Activated naive CD8-positive, alpha-beta T cell treated with anti-CD3 and anti-CD28 coated beads, Interleukin-2, amount 10 ng/mL, durations not matched to agents 7 days and 5 days (primary cell): ENCODE measurements at regions not wholly inside any gene's neighbourhood (a gene's known extent, or its start where the extent isn't known, plus 50 kb on each side); places are given as distances from the start of the nearest gene placed in this dataset.
"Not testable (repeated sequence)": the region's sequence is repeated elsewhere in the genome, so short reads cannot be mapped to it uniquely, and the experiment has no call there.

Experiments
- ATAC-seq: fragments of 150-1000 bp; cut with Tn5 transposase; one replicate; pipeline ENCODE4 v1.10.0; 2021; ENCODE audit warnings: low read depth, moderate library complexity
- POLR2A ChIA-PET: fragments of 350-600 bp; sonication (Branson Sonifier 250); formaldehyde crosslinking; loops from one replicate; lab custom pipeline; 2021; ENCODE audit warnings: antibody characterized with exemption; lab: Charles Lee
- DNase-seq: peaks from one replicate; pipeline ENCODE4 v3.0.0; 2021
- H3K27ac Mint-ChIP-seq: one replicate; pipeline ENCODE4 v1.8.0; 2022; ENCODE audit warnings: mild to moderate bottlenecking, mixed read lengths
- H3K27me3 Mint-ChIP-seq: one replicate; pipeline ENCODE4 v1.8.0; 2022; ENCODE audit warnings: mild to moderate bottlenecking, moderate library complexity, mixed read lengths
- H3K36me3 Mint-ChIP-seq: one replicate; pipeline ENCODE4 v1.8.0; 2021; ENCODE audit warnings: mild to moderate bottlenecking, mixed read lengths
- H3K4me1 Mint-ChIP-seq: one replicate; pipeline ENCODE4 v1.8.0; 2021; ENCODE audit warnings: mixed read lengths
- H3K4me3 Mint-ChIP-seq: one replicate; pipeline ENCODE4 v1.8.0; 2022; ENCODE audit warnings: mild to moderate bottlenecking, moderate library complexity, mixed read lengths
- H3K9me3 Mint-ChIP-seq: one replicate; pipeline ENCODE4 v1.8.0; 2021; ENCODE audit warnings: mixed read lengths

- ATAC-seq = no peak
- H3K27me3 Mint-ChIP-seq = peaks cover 12% of the 10 kb centered on the region
- H3K4me1 Mint-ChIP-seq = peaks cover 4% of the 10 kb centered on the region
- POLR2A ChIA-PET = no interaction called here
- peaks cover 2% of the 10 kb centered on the region for H3K36me3 Mint-ChIP-seq
- no peaks in the 10 kb centered on the region for H3K9me3 Mint-ChIP-seq
- no peak overlapping the region for H3K4me3 Mint-ChIP-seq
- H3K27ac Mint-ChIP-seq = no peak overlapping the region
- DNase-seq = no peak
These were observed 73.4 kb downstream of the FGD2 start for GRCh38 chr6:37078814-37079213.

- H3K36me3 Mint-ChIP-seq = no peaks in the 10 kb centered on the region
- ATAC-seq = no peak
- no peak overlapping the region for H3K27ac Mint-ChIP-seq
- no peak overlapping the region for H3K4me3 Mint-ChIP-seq
- DNase-seq = no peak
- H3K27me3 Mint-ChIP-seq = peaks cover 12% of the 10 kb centered on the region
- POLR2A ChIA-PET = interaction anchor here (0.5 to 0.7 kb wide), 2 partner anchors 17 to 48 kb away, joined by 3 to 4 read pairs; no protein-coding TSS in a partner anchor
- no peaks in the 10 kb centered on the region for H3K9me3 Mint-ChIP-seq
- H3K4me1 Mint-ChIP-seq = peaks cover 4% of the 10 kb centered on the region
These were observed 75.7 kb downstream of the FGD2 start for GRCh38 chr6:37081042-37081607.

- H3K4me1 Mint-ChIP-seq = peaks cover 4% of the 10 kb centered on the region
- no peaks in the 10 kb centered on the region for H3K36me3 Mint-ChIP-seq
- no peak overlapping the region for H3K4me3 Mint-ChIP-seq
- DNase-seq = no peak
- POLR2A ChIA-PET = no interaction called here
- no peaks in the 10 kb centered on the region for H3K9me3 Mint-ChIP-seq
- no peak overlapping the region for H3K27ac Mint-ChIP-seq
- ATAC-seq = no peak
- H3K27me3 Mint-ChIP-seq = peaks cover 6% of the 10 kb centered on the region
These were observed 77.1 kb downstream of the FGD2 start for GRCh38 chr6:37082390-37083130.

- no peaks in the 10 kb centered on the region for H3K9me3 Mint-ChIP-seq
- POLR2A ChIA-PET = no interaction called here
- peaks cover 4% of the 10 kb centered on the region for H3K4me1 Mint-ChIP-seq
- H3K27me3 Mint-ChIP-seq = peaks cover 6% of the 10 kb centered on the region
- ATAC-seq (no peak), DNase-seq (no peak)
- H3K27ac Mint-ChIP-seq = no peak overlapping the region
- no peaks in the 10 kb centered on the region for H3K36me3 Mint-ChIP-seq
- no peak overlapping the region for H3K4me3 Mint-ChIP-seq
These were observed 78.0 kb downstream of the FGD2 start for GRCh38 chr6:37083243-37084138.

- DNase-seq, POLR2A ChIA-PET, H3K9me3 Mint-ChIP-seq, H3K4me1 Mint-ChIP-seq, ATAC-seq, H3K4me3 Mint-ChIP-seq, H3K27ac Mint-ChIP-seq, H3K27me3 Mint-ChIP-seq, H3K36me3 Mint-ChIP-seq: not testable (repeated sequence)
These were observed 79.2 kb downstream of the FGD2 start for GRCh38 chr6:37084665-37085064.

- Mint-ChIP-seq H3K4me1 (peaks cover 4% of the 10 kb centered on the region), H3K4me3 (no peak overlapping the region), H3K9me3 (no peaks in the 10 kb centered on the region), H3K27me3 (peaks cover 6% of the 10 kb centered on the region), H3K36me3 (no peaks in the 10 kb centered on the region), H3K27ac (no peak overlapping the region)
- ATAC-seq = no peak
- no peak for DNase-seq
- POLR2A ChIA-PET = no interaction called here
These were observed 79.7 kb downstream of the FGD2 start for GRCh38 chr6:37085198-37085597.

- no peak for DNase-seq
- H3K36me3 Mint-ChIP-seq = no peaks in the 10 kb centered on the region
- no peaks in the 10 kb centered on the region for H3K9me3 Mint-ChIP-seq
- H3K27me3 Mint-ChIP-seq = no peaks in the 10 kb centered on the region
- no peak overlapping the region for H3K27ac Mint-ChIP-seq
- POLR2A ChIA-PET = no interaction called here
- peaks cover 7% of the 10 kb centered on the region for H3K4me1 Mint-ChIP-seq
- ATAC-seq = no peak
- H3K4me3 Mint-ChIP-seq = no peak overlapping the region
These were observed 81.1 kb upstream of the PIM1 start for GRCh38 chr6:37088897-37089296.

GRCh38 chr6:37089783-37090182 is 80.2 kb upstream of the PIM1 start:
- H3K36me3 Mint-ChIP-seq = no peaks in the 10 kb centered on the region
- no peak overlapping the region for H3K4me3 Mint-ChIP-seq
- DNase-seq (no peak), ATAC-seq (no peak)
- no peak overlapping the region for H3K27ac Mint-ChIP-seq
- POLR2A ChIA-PET = interaction anchor here (0.7 kb wide), 1 partner anchor 86 kb away, joined by 3 read pairs; no protein-coding TSS in a partner anchor
- H3K9me3 Mint-ChIP-seq = no peaks in the 10 kb centered on the region
- peaks cover 12% of the 10 kb centered on the region for H3K4me1 Mint-ChIP-seq
- H3K27me3 Mint-ChIP-seq = no peaks in the 10 kb centered on the region

- ATAC-seq, H3K4me3 Mint-ChIP-seq, DNase-seq, H3K27me3 Mint-ChIP-seq, H3K27ac Mint-ChIP-seq, H3K36me3 Mint-ChIP-seq, H3K9me3 Mint-ChIP-seq, POLR2A ChIA-PET: not testable (repeated sequence)
- H3K4me1 Mint-ChIP-seq = peaks cover 18% of the 10 kb centered on the region
These were observed 78.8 kb upstream of the PIM1 start for GRCh38 chr6:37091104-37091503.

- DNase-seq, H3K9me3 Mint-ChIP-seq, H3K36me3 Mint-ChIP-seq, H3K27me3 Mint-ChIP-seq, H3K4me3 Mint-ChIP-seq, POLR2A ChIA-PET, ATAC-seq, H3K27ac Mint-ChIP-seq: not testable (repeated sequence)
- H3K4me1 Mint-ChIP-seq = peaks cover 18% of the 10 kb centered on the region
These were observed 78.4 kb upstream of the PIM1 start for GRCh38 chr6:37091586-37091985.

GRCh38 chr6:37092923-37093727 is 76.8 kb upstream of the PIM1 start:
- no peaks in the 10 kb centered on the region for H3K9me3 Mint-ChIP-seq
- no peaks in the 10 kb centered on the region for H3K27me3 Mint-ChIP-seq
- H3K36me3 Mint-ChIP-seq = no peaks in the 10 kb centered on the region
- H3K4me1 Mint-ChIP-seq = peaks cover 18% of the 10 kb centered on the region
- no peak for ATAC-seq
- no peak overlapping the region for H3K27ac Mint-ChIP-seq
- no peak overlapping the region for H3K4me3 Mint-ChIP-seq
- POLR2A ChIA-PET = interaction anchor here (1.7 kb wide), 1 partner anchor 11 kb away, joined by 3 read pairs; no protein-coding TSS in a partner anchor
- no peak for DNase-seq

- POLR2A ChIA-PET = interaction anchor here (1.7 kb wide), 1 partner anchor 10 kb away, joined by 3 read pairs; no protein-coding TSS in a partner anchor
- peaks cover 18% of the 10 kb centered on the region for H3K4me1 Mint-ChIP-seq
- H3K36me3 Mint-ChIP-seq = no peaks in the 10 kb centered on the region
- H3K4me3 Mint-ChIP-seq = no peak overlapping the region
- DNase-seq (no peak), ATAC-seq (no peak)
- no peaks in the 10 kb centered on the region for H3K9me3 Mint-ChIP-seq
- no peaks in the 10 kb centered on the region for H3K27me3 Mint-ChIP-seq
- no peak overlapping the region for H3K27ac Mint-ChIP-seq
These were observed 76.3 kb upstream of the PIM1 start for GRCh38 chr6:37093728-37094069.

GRCh38 chr6:37095997-37096396 is 74.0 kb upstream of the PIM1 start:
- Mint-ChIP-seq H3K27ac (no peak overlapping the region), H3K4me1 (peaks cover 18% of the 10 kb centered on the region), H3K9me3 (no peaks in the 10 kb centered on the region), H3K27me3 (no peaks in the 10 kb centered on the region), H3K4me3 (no peak overlapping the region), H3K36me3 (no peaks in the 10 kb centered on the region)
- POLR2A ChIA-PET = interaction anchor here (1.1 kb wide), 1 partner anchor 74 kb away, joined by 6 read pairs; the partner anchor contains the start of gene PIM1
- ATAC-seq (no peak), DNase-seq (no peak)
